ENCODE measurements at regions not wholly inside any gene's neighbourhood (a gene's known extent, or its start where the extent isn't known, plus 50 kb on each side); places are given as distances from the start of the nearest gene placed in this dataset.
A peak's percentile ranks its signal among the peaks of the same experiment; 100 is the strongest.

DNA sequence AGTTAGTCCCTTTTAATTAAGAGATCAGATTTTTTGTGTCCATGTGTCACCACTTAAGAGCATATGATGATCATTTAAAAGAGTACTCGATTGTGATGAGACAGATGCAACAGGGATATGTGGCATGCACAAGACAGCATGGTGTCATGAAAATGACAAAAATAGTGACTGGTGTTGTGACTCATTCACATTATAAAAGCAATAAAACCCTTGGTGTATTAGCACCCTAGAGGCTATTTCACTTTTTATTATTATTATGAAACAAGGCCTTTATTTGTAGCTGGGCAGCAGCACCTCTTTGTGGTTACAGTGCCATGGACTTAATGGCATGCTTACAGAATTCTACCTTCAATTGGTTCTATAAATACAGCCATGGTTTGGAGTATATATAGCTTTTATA lies 1296.0 kb upstream of the ZEB2 start:
- no peaks in the 10 kb centered on the region for H3K27me3 ChIP-seq (ENCODE audit: control insufficient read depth in 1 of 2, insufficient read depth in 1 of 2, low read length in 2 of 2)
- no peak overlapping the region for H2AFZ ChIP-seq (ENCODE audit: low read depth, low read length)
- H2AK5ac ChIP-seq (ENCODE audit: low read length, severe bottlenecking) = no peak overlapping the region
- 69% methylated on average over 1 of the region's 1 CpG for WGBS
- no peak overlapping the region for H3K18ac ChIP-seq (ENCODE audit: low read depth in 1 of 2, low read length in 2 of 2)
- no peaks in the 10 kb centered on the region for H3K79me1 ChIP-seq (replicated peaks; ENCODE audit: low read length, poor library complexity, severe bottlenecking)
- H3K4me3 ChIP-seq (ENCODE audit: insufficient read depth in 1 of 2, low read depth in 1 of 2, low read length in 2 of 2) = no peak overlapping the region
- H3K9ac ChIP-seq (ENCODE audit: low read length) = no peak overlapping the region
- no peak overlapping the region for H2BK120ac ChIP-seq (ENCODE audit: low read depth, low read length)
- DNase-seq = no peak
- no peak overlapping the region for H4K91ac ChIP-seq (ENCODE audit: low read length)
- no peaks in the 10 kb centered on the region for H3K36me3 ChIP-seq (ENCODE audit: control insufficient read depth in 1 of 2, insufficient read depth in 2 of 2, low read depth in 1 of 2, low read length in 2 of 2)
- no peak overlapping the region for H3K14ac ChIP-seq (ENCODE audit: low read length in 2 of 2)
- no peak overlapping the region for H2BK12ac ChIP-seq (ENCODE audit: low read length in 2 of 2)
- no peak overlapping the region for H2BK15ac ChIP-seq (ENCODE audit: low read depth, poor library complexity, severe bottlenecking)
- no peaks in the 10 kb centered on the region for H3K4me1 ChIP-seq (ENCODE audit: control insufficient read depth, insufficient read depth, low read depth, low read length)
- H2BK5ac ChIP-seq (ENCODE audit: low read depth, low read length, poor library complexity, severe bottlenecking) = no peak overlapping the region
- H3K27ac ChIP-seq (ENCODE audit: low read length, poor library complexity, severe bottlenecking) = no peak overlapping the region
- no peak overlapping the region for H3K23ac ChIP-seq (ENCODE audit: low read length in 2 of 2)
- H3K9me3 ChIP-seq (ENCODE audit: control insufficient read depth, low read length) = no peaks in the 10 kb centered on the region
- no peak overlapping the region for H3K4me2 ChIP-seq (ENCODE audit: low read length, poor library complexity, severe bottlenecking)
- no peak overlapping the region for H4K8ac ChIP-seq (ENCODE audit: low read length)
- H3K4ac ChIP-seq (ENCODE audit: low read depth in 1 of 2, low read length in 2 of 2) = no peak overlapping the region

DNA sequence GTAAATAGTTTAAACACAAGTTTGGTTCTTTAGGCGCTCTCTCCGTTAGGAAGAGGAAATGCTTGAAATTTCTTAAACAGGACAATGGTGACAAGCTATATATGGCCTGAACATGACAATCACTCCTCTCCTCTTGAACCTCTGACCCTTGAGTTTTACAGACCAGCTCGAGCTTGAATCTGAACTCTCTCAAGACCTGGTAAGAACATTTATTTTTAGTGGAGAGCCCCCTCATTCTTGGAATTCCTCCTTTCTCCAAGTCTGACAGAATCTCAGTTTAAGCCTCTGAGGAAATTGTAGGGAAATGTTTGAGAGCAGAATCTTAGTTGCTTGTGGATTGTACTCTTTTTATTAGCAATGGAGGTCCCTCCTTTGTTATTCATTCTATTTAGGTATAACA lies 1293.6 kb upstream of the ZEB2 start:
- no peak overlapping the region for H2BK15ac ChIP-seq (ENCODE audit: low read depth, poor library complexity, severe bottlenecking)
- no peaks in the 10 kb centered on the region for H3K9me3 ChIP-seq (ENCODE audit: control insufficient read depth, low read length)
- H3K4me1 ChIP-seq (ENCODE audit: control insufficient read depth, insufficient read depth, low read depth, low read length) = no peaks in the 10 kb centered on the region
- H3K14ac ChIP-seq (ENCODE audit: low read length in 2 of 2) = no peak overlapping the region
- H2AK5ac ChIP-seq (ENCODE audit: low read length, severe bottlenecking) = no peak overlapping the region
- no peak overlapping the region for H3K27ac ChIP-seq (ENCODE audit: low read length, poor library complexity, severe bottlenecking)
- H3K4me3 ChIP-seq (ENCODE audit: insufficient read depth in 1 of 2, low read depth in 1 of 2, low read length in 2 of 2) = no peak overlapping the region
- no peaks in the 10 kb centered on the region for H3K27me3 ChIP-seq (ENCODE audit: control insufficient read depth in 1 of 2, insufficient read depth in 1 of 2, low read length in 2 of 2)
- peak; percentile 28 for DNase-seq
- no peak overlapping the region for H3K4me2 ChIP-seq (ENCODE audit: low read length, poor library complexity, severe bottlenecking)
- H2BK120ac ChIP-seq (ENCODE audit: low read depth, low read length) = no peak overlapping the region
- no peaks in the 10 kb centered on the region for H3K36me3 ChIP-seq (ENCODE audit: control insufficient read depth in 1 of 2, insufficient read depth in 2 of 2, low read depth in 1 of 2, low read length in 2 of 2)
- H3K23ac ChIP-seq (ENCODE audit: low read length in 2 of 2) = no peak overlapping the region
- H4K91ac ChIP-seq (ENCODE audit: low read length) = no peak overlapping the region
- no peak overlapping the region for H3K4ac ChIP-seq (ENCODE audit: low read depth in 1 of 2, low read length in 2 of 2)
- H2AFZ ChIP-seq (ENCODE audit: low read depth, low read length) = no peak overlapping the region
- H4K8ac ChIP-seq (ENCODE audit: low read length) = no peak overlapping the region
- no peak overlapping the region for H2BK5ac ChIP-seq (ENCODE audit: low read depth, low read length, poor library complexity, severe bottlenecking)
- 0% methylated on average over 2 of the region's 3 CpGs for WGBS
- no peak overlapping the region for H3K9ac ChIP-seq (ENCODE audit: low read length)
- no peak overlapping the region for H3K18ac ChIP-seq (ENCODE audit: low read depth in 1 of 2, low read length in 2 of 2)
- H2BK12ac ChIP-seq (ENCODE audit: low read length in 2 of 2) = no peak overlapping the region
- H3K79me1 ChIP-seq (replicated peaks; ENCODE audit: low read length, poor library complexity, severe bottlenecking) = no peaks in the 10 kb centered on the region

DNA sequence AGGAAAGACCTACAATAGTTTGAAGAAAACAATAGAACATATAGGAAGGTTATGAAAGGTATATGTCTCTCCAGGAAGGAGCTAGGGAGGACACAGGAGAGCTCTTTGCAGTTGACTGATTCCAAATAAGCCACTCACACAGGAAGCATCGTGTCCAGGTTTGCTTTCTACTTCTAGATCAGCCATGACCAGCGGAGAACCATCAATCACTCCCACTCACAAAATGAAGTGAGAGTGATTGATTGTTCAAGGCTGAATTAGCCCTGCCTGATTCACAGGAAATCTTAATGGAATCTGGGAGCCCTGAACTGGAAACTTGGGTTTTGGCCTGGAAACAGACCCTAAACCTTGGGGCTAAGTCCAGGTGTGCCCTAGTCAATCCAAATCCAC lies 1292.2 kb upstream of the ZEB2 start:
- no peak overlapping the region for H2AK5ac ChIP-seq (ENCODE audit: low read length, severe bottlenecking)
- no peak overlapping the region for H2BK15ac ChIP-seq (ENCODE audit: low read depth, poor library complexity, severe bottlenecking)
- H3K14ac ChIP-seq (ENCODE audit: low read length in 2 of 2) = no peak overlapping the region
- no peak overlapping the region for H2BK120ac ChIP-seq (ENCODE audit: low read depth, low read length)
- no peaks in the 10 kb centered on the region for H3K9me3 ChIP-seq (ENCODE audit: control insufficient read depth, low read length)
- no peak overlapping the region for H2BK5ac ChIP-seq (ENCODE audit: low read depth, low read length, poor library complexity, severe bottlenecking)
- H3K36me3 ChIP-seq (ENCODE audit: control insufficient read depth in 1 of 2, insufficient read depth in 2 of 2, low read depth in 1 of 2, low read length in 2 of 2) = no peaks in the 10 kb centered on the region
- H3K23ac ChIP-seq (ENCODE audit: low read length in 2 of 2) = no peak overlapping the region
- H2BK12ac ChIP-seq (ENCODE audit: low read length in 2 of 2) = no peak overlapping the region
- H3K27ac ChIP-seq (ENCODE audit: low read length, poor library complexity, severe bottlenecking) = no peak overlapping the region
- no peak overlapping the region for H4K8ac ChIP-seq (ENCODE audit: low read length)
- no peak overlapping the region for H3K4me2 ChIP-seq (ENCODE audit: low read length, poor library complexity, severe bottlenecking)
- no peaks in the 10 kb centered on the region for H3K79me1 ChIP-seq (replicated peaks; ENCODE audit: low read length, poor library complexity, severe bottlenecking)
- H4K91ac ChIP-seq (ENCODE audit: low read length) = no peak overlapping the region
- H3K4ac ChIP-seq (ENCODE audit: low read depth in 1 of 2, low read length in 2 of 2) = no peak overlapping the region
- DNase-seq = no peak
- H3K4me1 ChIP-seq (ENCODE audit: control insufficient read depth, insufficient read depth, low read depth, low read length) = no peaks in the 10 kb centered on the region
- H3K4me3 ChIP-seq (ENCODE audit: insufficient read depth in 1 of 2, low read depth in 1 of 2, low read length in 2 of 2) = no peak overlapping the region
- H3K27me3 ChIP-seq (ENCODE audit: control insufficient read depth in 1 of 2, insufficient read depth in 1 of 2, low read length in 2 of 2) = no peaks in the 10 kb centered on the region
- peak overlapping the region in 1 of 2 experiments; percentile 46 for H3K18ac ChIP-seq (ENCODE audit: low read depth in 1 of 2, low read length in 2 of 2)
- no CpG with 5 or more reads among the region's 2 CpGs for WGBS
- H3K9ac ChIP-seq (ENCODE audit: low read length) = no peak overlapping the region
- no peak overlapping the region for H2AFZ ChIP-seq (ENCODE audit: low read depth, low read length)

DNA sequence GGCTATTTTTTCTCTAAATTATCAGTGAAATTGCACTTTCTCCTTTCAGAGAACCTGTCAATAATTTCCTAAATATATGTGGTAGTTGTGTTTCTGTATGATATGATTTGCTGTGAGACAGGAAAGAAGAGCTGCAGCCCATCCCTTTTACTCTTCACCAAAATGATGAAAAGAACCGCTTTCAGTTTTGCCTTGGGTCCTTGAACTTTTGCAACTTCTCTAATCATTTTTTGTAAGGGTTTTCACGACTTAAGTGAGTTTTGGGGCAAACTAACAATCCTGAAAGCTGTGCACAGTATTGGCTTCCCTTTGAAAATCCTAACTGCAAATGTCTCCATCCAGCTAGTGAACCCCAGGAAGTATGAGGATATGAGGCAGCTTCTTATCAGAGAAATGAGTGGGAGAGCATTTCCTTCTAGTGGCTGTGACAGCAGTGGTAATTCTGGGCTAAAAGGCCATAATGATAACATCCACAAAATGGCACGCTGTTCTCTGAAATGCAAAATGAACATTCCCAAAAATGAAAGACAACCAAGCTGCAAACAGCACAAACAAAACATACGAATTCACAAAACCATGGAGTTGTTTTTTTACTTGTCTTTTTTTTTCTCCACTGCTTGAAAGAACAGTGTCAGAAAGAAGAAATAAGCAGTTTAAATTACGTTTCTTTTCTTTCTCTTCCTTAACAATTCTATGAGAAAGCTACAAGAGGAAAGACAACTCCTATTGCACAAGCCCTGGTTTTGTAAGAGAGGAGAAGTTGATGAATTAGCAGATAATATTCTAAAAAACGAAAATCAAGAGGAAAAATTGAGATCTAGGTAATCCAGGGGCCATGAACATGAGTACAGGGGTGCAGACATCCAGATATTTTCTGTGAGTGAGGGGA lies 1291.6 kb upstream of the ZEB2 start:
- no peaks in the 10 kb centered on the region for H3K9me3 ChIP-seq (ENCODE audit: control insufficient read depth, low read length)
- H3K23ac ChIP-seq (ENCODE audit: low read length in 2 of 2) = no peak overlapping the region

More for the DNA sequence above, 1291.6 kb upstream of the ZEB2 start:
- Histone ChIP-seq H2AFZ (ENCODE audit: low read depth, low read length) (no peak overlapping the region), H3K79me1 (replicated peaks; ENCODE audit: low read length, poor library complexity, severe bottlenecking) (no peaks in the 10 kb centered on the region), H2BK15ac (ENCODE audit: low read depth, poor library complexity, severe bottlenecking) (no peak overlapping the region), H3K4me2 (ENCODE audit: low read length, poor library complexity, severe bottlenecking) (no peak overlapping the region), H3K14ac (ENCODE audit: low read length in 2 of 2) (no peak overlapping the region), H2BK12ac (ENCODE audit: low read length in 2 of 2) (no peak overlapping the region), H2BK120ac (ENCODE audit: low read depth, low read length) (no peak overlapping the region), H4K8ac (ENCODE audit: low read length) (no peak overlapping the region), H3K9ac (ENCODE audit: low read length) (no peak overlapping the region), H3K4ac (ENCODE audit: low read depth in 1 of 2, low read length in 2 of 2) (no peak overlapping the region), H3K27me3 (ENCODE audit: control insufficient read depth in 1 of 2, insufficient read depth in 1 of 2, low read length in 2 of 2) (no peaks in the 10 kb centered on the region), H2BK5ac (ENCODE audit: low read depth, low read length, poor library complexity, severe bottlenecking) (no peak overlapping the region), H3K4me3 (ENCODE audit: insufficient read depth in 1 of 2, low read depth in 1 of 2, low read length in 2 of 2) (no peak overlapping the region), H3K27ac (ENCODE audit: low read length, poor library complexity, severe bottlenecking) (no peak overlapping the region), H2AK5ac (ENCODE audit: low read length, severe bottlenecking) (no peak overlapping the region), H3K4me1 (ENCODE audit: control insufficient read depth, insufficient read depth, low read depth, low read length) (no peaks in the 10 kb centered on the region), H3K18ac (ENCODE audit: low read depth in 1 of 2, low read length in 2 of 2) (no peak overlapping the region), H3K36me3 (ENCODE audit: control insufficient read depth in 1 of 2, insufficient read depth in 2 of 2, low read depth in 1 of 2, low read length in 2 of 2) (no peaks in the 10 kb centered on the region), H4K91ac (ENCODE audit: low read length) (no peak overlapping the region)
- 62% methylated on average over 4 of the region's 6 CpGs for WGBS
- peak; percentile 21 for DNase-seq
